ENCODE measurements at regions not wholly inside any gene's neighbourhood (a gene's known extent, or its start where the extent isn't known, plus 50 kb on each side); places are given as distances from the start of the nearest gene placed in this dataset.

DNA sequence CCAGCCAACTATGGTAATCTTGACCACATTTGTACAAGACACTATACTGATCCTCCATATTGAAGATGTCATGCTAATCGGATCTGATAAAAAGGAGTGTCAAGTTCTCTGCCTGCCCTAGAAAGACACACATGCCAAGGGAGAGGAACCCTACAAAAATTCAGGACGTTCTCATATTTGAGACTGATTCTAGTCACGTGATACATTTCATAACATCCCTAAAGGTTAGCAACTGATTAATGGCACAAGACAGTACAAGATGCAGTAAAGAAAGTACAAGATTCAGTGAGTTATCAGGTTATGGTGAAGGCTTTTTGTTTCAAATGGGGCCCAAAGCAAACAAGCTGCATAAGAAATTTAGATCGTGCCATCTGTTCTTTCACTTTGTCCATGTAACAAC, 190.7 kb upstream of the MOCS1 start:
- H3K27me3 Mint-ChIP-seq (ENCODE audit: unreplicated experiment), result no peaks in the 10 kb centered on the region
- H3K4me1 Mint-ChIP-seq (ENCODE audit: unreplicated experiment), result peaks cover 2% of the 10 kb centered on the region
- no peak for DNase-seq (ENCODE audit: low spot score)
- TF ChIP-seq, protein P1, sequence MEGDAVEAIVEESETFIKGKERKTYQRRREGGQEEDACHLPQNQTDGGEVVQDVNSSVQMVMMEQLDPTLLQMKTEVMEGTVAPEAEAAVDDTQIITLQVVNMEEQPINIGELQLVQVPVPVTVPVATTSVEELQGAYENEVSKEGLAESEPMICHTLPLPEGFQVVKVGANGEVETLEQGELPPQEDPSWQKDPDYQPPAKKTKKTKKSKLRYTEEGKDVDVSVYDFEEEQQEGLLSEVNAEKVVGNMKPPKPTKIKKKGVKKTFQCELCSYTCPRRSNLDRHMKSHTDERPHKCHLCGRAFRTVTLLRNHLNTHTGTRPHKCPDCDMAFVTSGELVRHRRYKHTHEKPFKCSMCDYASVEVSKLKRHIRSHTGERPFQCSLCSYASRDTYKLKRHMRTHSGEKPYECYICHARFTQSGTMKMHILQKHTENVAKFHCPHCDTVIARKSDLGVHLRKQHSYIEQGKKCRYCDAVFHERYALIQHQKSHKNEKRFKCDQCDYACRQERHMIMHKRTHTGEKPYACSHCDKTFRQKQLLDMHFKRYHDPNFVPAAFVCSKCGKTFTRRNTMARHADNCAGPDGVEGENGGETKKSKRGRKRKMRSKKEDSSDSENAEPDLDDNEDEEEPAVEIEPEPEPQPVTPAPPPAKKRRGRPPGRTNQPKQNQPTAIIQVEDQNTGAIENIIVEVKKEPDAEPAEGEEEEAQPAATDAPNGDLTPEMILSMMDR (IDR thresholded peaks at IDR 0.05; ENCODE audit: unreplicated experiment), result no peak
- H3K9me3 Mint-ChIP-seq (ENCODE audit: unreplicated experiment), result no peaks in the 10 kb centered on the region
- H3K27ac Mint-ChIP-seq (ENCODE audit: unreplicated experiment), result no peak overlapping the region
- no peak overlapping the region for H3K4me3 Mint-ChIP-seq (ENCODE audit: unreplicated experiment)
- no peaks in the 10 kb centered on the region for H3K36me3 Mint-ChIP-seq (ENCODE audit: low read depth, unreplicated experiment)

- DNase-seq (ENCODE audit: low spot score), result no peak
- Mint-ChIP-seq H3K27ac (ENCODE audit: unreplicated experiment) (no peak overlapping the region), H3K27me3 (ENCODE audit: unreplicated experiment) (peaks cover 2% of the 10 kb centered on the region), H3K4me3 (ENCODE audit: unreplicated experiment) (no peak overlapping the region), H3K9me3 (ENCODE audit: unreplicated experiment) (no peaks in the 10 kb centered on the region), H3K36me3 (ENCODE audit: low read depth, unreplicated experiment) (no peaks in the 10 kb centered on the region), H3K4me1 (ENCODE audit: unreplicated experiment) (no peaks in the 10 kb centered on the region)
- TF ChIP-seq, protein P1 (IDR thresholded peaks at IDR 0.05; ENCODE audit: unreplicated experiment), result no peak
Observed at GRCh38 chr6:40116832-40117231, 182.6 kb upstream of the MOCS1 start.

- H3K4me1 Mint-ChIP-seq (ENCODE audit: unreplicated experiment), result no peaks in the 10 kb centered on the region
- DNase-seq (ENCODE audit: low spot score), result no peak
- H3K36me3 Mint-ChIP-seq (ENCODE audit: low read depth, unreplicated experiment), result no peaks in the 10 kb centered on the region
- TF ChIP-seq, protein P1 (IDR thresholded peaks at IDR 0.05; ENCODE audit: unreplicated experiment), result no peak
- H3K27ac Mint-ChIP-seq (ENCODE audit: unreplicated experiment), result no peak overlapping the region
- H3K9me3 Mint-ChIP-seq (ENCODE audit: unreplicated experiment), result no peaks in the 10 kb centered on the region
- H3K27me3 Mint-ChIP-seq (ENCODE audit: unreplicated experiment), result no peaks in the 10 kb centered on the region
- no peak overlapping the region for H3K4me3 Mint-ChIP-seq (ENCODE audit: unreplicated experiment)
Observed at GRCh38 chr6:40112350-40112749, 178.1 kb upstream of the MOCS1 start.

DNA sequence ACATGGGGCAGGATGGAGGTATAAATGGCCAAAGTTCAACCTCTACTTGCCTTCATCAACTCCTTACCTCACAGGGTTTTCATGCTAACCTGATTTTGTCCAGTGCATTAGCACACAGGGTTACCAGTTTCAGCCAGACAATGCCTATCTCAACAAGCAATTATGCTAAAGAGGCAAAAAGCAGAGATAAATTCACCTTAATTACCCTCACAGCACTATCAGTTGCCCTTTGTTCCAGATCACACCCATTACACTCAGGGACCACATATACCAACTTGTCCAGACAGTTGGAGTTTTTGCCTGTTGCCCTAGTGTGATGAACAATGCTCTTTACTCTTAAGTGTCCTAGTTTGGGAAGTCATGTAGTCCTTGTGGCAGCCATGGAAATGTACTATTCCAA, 174.5 kb upstream of the MOCS1 start:
- Mint-ChIP-seq H3K4me1 (ENCODE audit: unreplicated experiment) (no peaks in the 10 kb centered on the region), H3K36me3 (ENCODE audit: low read depth, unreplicated experiment) (no peaks in the 10 kb centered on the region), H3K27ac (ENCODE audit: unreplicated experiment) (no peak overlapping the region), H3K4me3 (ENCODE audit: unreplicated experiment) (no peak overlapping the region), H3K27me3 (ENCODE audit: unreplicated experiment) (no peaks in the 10 kb centered on the region), H3K9me3 (ENCODE audit: unreplicated experiment) (no peaks in the 10 kb centered on the region)
- DNase-seq (ENCODE audit: low spot score), result no peak
- TF ChIP-seq, protein P1 (IDR thresholded peaks at IDR 0.05; ENCODE audit: unreplicated experiment), result no peak

- Mint-ChIP-seq H3K4me3 (ENCODE audit: unreplicated experiment) (no peak overlapping the region), H3K9me3 (ENCODE audit: unreplicated experiment) (no peaks in the 10 kb centered on the region), H3K36me3 (ENCODE audit: low read depth, unreplicated experiment) (no peaks in the 10 kb centered on the region), H3K27ac (ENCODE audit: unreplicated experiment) (no peak overlapping the region), H3K4me1 (ENCODE audit: unreplicated experiment) (no peaks in the 10 kb centered on the region), H3K27me3 (ENCODE audit: unreplicated experiment) (no peaks in the 10 kb centered on the region)
- TF ChIP-seq, protein P1 (IDR thresholded peaks at IDR 0.05; ENCODE audit: unreplicated experiment), result no peak
- DNase-seq (ENCODE audit: low spot score), result no peak
Observed at GRCh38 chr6:40106840-40107239, 172.6 kb upstream of the MOCS1 start.
